ENCODE measurements at regions not wholly inside any gene's neighbourhood (a gene's known extent, or its start where the extent isn't known, plus 50 kb on each side); places are given as distances from the start of the nearest gene placed in this dataset.

GRCh38 chrX:42725196-42725595, 52.8 kb downstream of the PPP1R2C start:
- Histone ChIP-seq H3K4me3 (ENCODE audit: low read depth, low read length) (no peak overlapping the region), H2AFZ (ENCODE audit: low read length, unreplicated experiment) (no peak overlapping the region), H3K4me1 (ENCODE audit: control insufficient read depth, insufficient read depth, low read length, unreplicated experiment) (no peaks in the 10 kb centered on the region), H3K27ac (ENCODE audit: low read depth, low read length) (no peak overlapping the region), H3K79me2 (ENCODE audit: control insufficient read depth, insufficient read depth, low read length, unreplicated experiment) (no peaks in the 10 kb centered on the region), H3K27me3 (ENCODE audit: insufficient read depth, low read length) (no peaks in the 10 kb centered on the region), H3K36me3 (ENCODE audit: insufficient read depth, low read length) (no peaks in the 10 kb centered on the region)

GRCh38 chrX:42720209-42720608, 57.8 kb downstream of the PPP1R2C start:
- Histone ChIP-seq H3K36me3 (ENCODE audit: insufficient read depth, low read length) (no peaks in the 10 kb centered on the region), H3K79me2 (ENCODE audit: control insufficient read depth, insufficient read depth, low read length, unreplicated experiment) (no peaks in the 10 kb centered on the region), H3K4me1 (ENCODE audit: control insufficient read depth, insufficient read depth, low read length, unreplicated experiment) (no peaks in the 10 kb centered on the region), H3K4me3 (ENCODE audit: low read depth, low read length) (no peak overlapping the region), H3K27ac (ENCODE audit: low read depth, low read length) (no peak overlapping the region), H2AFZ (ENCODE audit: low read length, unreplicated experiment) (no peak overlapping the region), H3K27me3 (ENCODE audit: insufficient read depth, low read length) (no peaks in the 10 kb centered on the region)

- Histone ChIP-seq H3K4me3 (ENCODE audit: low read depth, low read length) (no peak overlapping the region), H2AFZ (ENCODE audit: low read length, unreplicated experiment) (no peak overlapping the region), H3K79me2 (ENCODE audit: control insufficient read depth, insufficient read depth, low read length, unreplicated experiment) (no peaks in the 10 kb centered on the region), H3K27ac (ENCODE audit: low read depth, low read length) (no peak overlapping the region), H3K27me3 (ENCODE audit: insufficient read depth, low read length) (no peaks in the 10 kb centered on the region), H3K36me3 (ENCODE audit: insufficient read depth, low read length) (no peaks in the 10 kb centered on the region), H3K4me1 (ENCODE audit: control insufficient read depth, insufficient read depth, low read length, unreplicated experiment) (no peaks in the 10 kb centered on the region)
These were observed 62.2 kb downstream of the PPP1R2C start for GRCh38 chrX:42715701-42716262.

GRCh38 chrX:42714981-42715700, 62.8 kb downstream of the PPP1R2C start:
- H2AFZ ChIP-seq (ENCODE audit: low read length, unreplicated experiment) = no peak overlapping the region
- no peak overlapping the region for H3K4me3 ChIP-seq (ENCODE audit: low read depth, low read length)

DNA sequence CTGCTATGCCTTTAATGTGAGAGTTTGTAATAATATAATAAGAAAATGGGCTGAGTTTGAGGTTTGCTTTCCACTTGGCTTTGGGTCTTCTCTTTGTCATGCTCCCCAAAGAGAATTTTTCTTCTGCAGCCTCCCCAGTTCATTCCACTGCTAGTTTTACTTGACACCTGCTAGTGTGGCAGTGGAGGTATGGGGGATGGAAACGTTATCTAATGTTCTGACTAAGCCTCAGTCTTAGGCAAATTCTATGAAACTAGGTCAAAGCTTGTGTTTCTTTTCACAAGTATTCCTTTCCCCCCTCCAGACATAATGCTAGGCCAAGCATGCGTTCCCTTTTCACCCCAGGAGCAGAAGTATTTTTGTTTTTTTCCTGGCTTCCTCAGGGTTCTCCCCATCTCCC, 67.5 kb downstream of the PPP1R2C start:
- no peak overlapping the region for H2AFZ ChIP-seq (ENCODE audit: low read length, unreplicated experiment)

More at GRCh38 chrX:42714981-42715700, 62.8 kb downstream of the PPP1R2C start:
- Histone ChIP-seq H3K79me2 (ENCODE audit: control insufficient read depth, insufficient read depth, low read length, unreplicated experiment) (no peaks in the 10 kb centered on the region), H3K36me3 (ENCODE audit: insufficient read depth, low read length) (no peaks in the 10 kb centered on the region), H3K4me1 (ENCODE audit: control insufficient read depth, insufficient read depth, low read length, unreplicated experiment) (no peaks in the 10 kb centered on the region), H3K27me3 (ENCODE audit: insufficient read depth, low read length) (no peaks in the 10 kb centered on the region), H3K27ac (ENCODE audit: low read depth, low read length) (no peak overlapping the region)

DNA sequence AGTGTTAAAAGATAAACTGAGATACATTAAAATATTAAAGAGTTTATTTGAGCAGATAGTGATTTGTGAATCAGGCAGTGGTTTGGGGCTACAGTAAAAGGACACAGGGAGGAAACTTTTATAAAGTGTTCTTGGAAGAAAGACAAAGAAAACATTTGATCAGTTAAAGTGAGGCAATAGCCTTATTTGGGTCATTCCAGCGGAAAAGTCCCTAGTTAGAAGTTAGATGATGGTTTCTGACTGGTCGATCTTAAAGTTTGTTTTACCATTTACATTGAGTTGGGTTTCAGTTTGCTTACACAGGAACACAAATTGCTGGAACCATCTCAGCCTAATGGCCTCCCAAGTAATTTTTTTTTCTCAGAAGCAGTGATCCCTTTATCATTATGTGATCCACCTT, 69.7 kb downstream of the PPP1R2C start:
- Histone ChIP-seq H3K79me2 (ENCODE audit: control insufficient read depth, insufficient read depth, low read length, unreplicated experiment) (no peaks in the 10 kb centered on the region), H3K36me3 (ENCODE audit: insufficient read depth, low read length) (no peaks in the 10 kb centered on the region), H2AFZ (ENCODE audit: low read length, unreplicated experiment) (no peak overlapping the region), H3K27ac (ENCODE audit: low read depth, low read length) (peak overlapping the region; percentile 53; the same call in 1 of the 2 replicates), H3K4me3 (ENCODE audit: low read depth, low read length) (no peak overlapping the region), H3K27me3 (ENCODE audit: insufficient read depth, low read length) (no peaks in the 10 kb centered on the region), H3K4me1 (ENCODE audit: control insufficient read depth, insufficient read depth, low read length, unreplicated experiment) (peaks cover 13% of the 10 kb centered on the region)

More for the DNA sequence above, 67.5 kb downstream of the PPP1R2C start:
- no peaks in the 10 kb centered on the region for H3K27me3 ChIP-seq (ENCODE audit: insufficient read depth, low read length)
- H3K79me2 ChIP-seq (ENCODE audit: control insufficient read depth, insufficient read depth, low read length, unreplicated experiment) = no peaks in the 10 kb centered on the region
- peaks cover 3% of the 10 kb centered on the region for H3K4me1 ChIP-seq (ENCODE audit: control insufficient read depth, insufficient read depth, low read length, unreplicated experiment)
- H3K36me3 ChIP-seq (ENCODE audit: insufficient read depth, low read length) = no peaks in the 10 kb centered on the region
- H3K4me3 ChIP-seq (ENCODE audit: low read depth, low read length) = no peak overlapping the region
- no peak overlapping the region for H3K27ac ChIP-seq (ENCODE audit: low read depth, low read length)

GRCh38 chrX:42707742-42708141, 70.2 kb downstream of the PPP1R2C start:
- Histone ChIP-seq H3K4me1 (ENCODE audit: control insufficient read depth, insufficient read depth, low read length, unreplicated experiment) (peaks cover 13% of the 10 kb centered on the region), H3K36me3 (ENCODE audit: insufficient read depth, low read length) (no peaks in the 10 kb centered on the region), H3K4me3 (ENCODE audit: low read depth, low read length) (no peak overlapping the region), H2AFZ (ENCODE audit: low read length, unreplicated experiment) (no peak overlapping the region), H3K27ac (ENCODE audit: low read depth, low read length) (0 out of 2 replicates have a peak overlapping the region, but pooled peaks have one; percentile 34), H3K27me3 (ENCODE audit: insufficient read depth, low read length) (no peaks in the 10 kb centered on the region), H3K79me2 (ENCODE audit: control insufficient read depth, insufficient read depth, low read length, unreplicated experiment) (no peaks in the 10 kb centered on the region)

DNA sequence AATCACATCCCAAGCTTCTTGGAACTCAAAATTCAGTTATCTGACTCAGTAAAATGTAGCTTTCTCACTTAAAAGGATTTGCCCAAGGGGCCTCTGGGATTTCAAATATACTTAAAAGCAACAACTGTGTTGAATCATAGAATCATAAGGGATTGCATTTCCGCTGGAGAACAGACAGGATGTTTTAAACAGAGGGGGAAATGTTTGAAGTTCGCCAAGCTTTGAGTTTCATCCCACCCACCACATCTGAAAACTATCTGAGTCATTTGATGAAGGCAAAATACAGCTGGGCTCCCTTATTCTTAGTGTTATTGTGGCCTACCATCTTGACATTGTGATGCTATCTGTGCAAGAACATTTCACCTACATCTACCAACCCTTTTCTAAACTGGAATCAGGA, 73.5 kb downstream of the PPP1R2C start:
- H3K4me3 ChIP-seq (ENCODE audit: low read depth, low read length) = no peak overlapping the region
- no peaks in the 10 kb centered on the region for H3K79me2 ChIP-seq (ENCODE audit: control insufficient read depth, insufficient read depth, low read length, unreplicated experiment)
- no peaks in the 10 kb centered on the region for H3K36me3 ChIP-seq (ENCODE audit: insufficient read depth, low read length)
- peak overlapping the region; percentile 49 for H3K27ac ChIP-seq (ENCODE audit: low read depth, low read length)
- peaks cover 13% of the 10 kb centered on the region for H3K4me1 ChIP-seq (ENCODE audit: control insufficient read depth, insufficient read depth, low read length, unreplicated experiment)
- H3K27me3 ChIP-seq (ENCODE audit: insufficient read depth, low read length) = no peaks in the 10 kb centered on the region
- H2AFZ ChIP-seq (ENCODE audit: low read length, unreplicated experiment) = peak overlapping the region; percentile 60

GRCh38 chrX:42697544-42697943, 80.4 kb downstream of the PPP1R2C start:
- Histone ChIP-seq H3K36me3 (ENCODE audit: insufficient read depth, low read length) (no peaks in the 10 kb centered on the region), H3K79me2 (ENCODE audit: control insufficient read depth, insufficient read depth, low read length, unreplicated experiment) (no peaks in the 10 kb centered on the region), H2AFZ (ENCODE audit: low read length, unreplicated experiment) (no peak overlapping the region), H3K27me3 (ENCODE audit: insufficient read depth, low read length) (no peaks in the 10 kb centered on the region), H3K27ac (ENCODE audit: low read depth, low read length) (no peak overlapping the region), H3K4me3 (ENCODE audit: low read depth, low read length) (no peak overlapping the region), H3K4me1 (ENCODE audit: control insufficient read depth, insufficient read depth, low read length, unreplicated experiment) (no peaks in the 10 kb centered on the region)

DNA sequence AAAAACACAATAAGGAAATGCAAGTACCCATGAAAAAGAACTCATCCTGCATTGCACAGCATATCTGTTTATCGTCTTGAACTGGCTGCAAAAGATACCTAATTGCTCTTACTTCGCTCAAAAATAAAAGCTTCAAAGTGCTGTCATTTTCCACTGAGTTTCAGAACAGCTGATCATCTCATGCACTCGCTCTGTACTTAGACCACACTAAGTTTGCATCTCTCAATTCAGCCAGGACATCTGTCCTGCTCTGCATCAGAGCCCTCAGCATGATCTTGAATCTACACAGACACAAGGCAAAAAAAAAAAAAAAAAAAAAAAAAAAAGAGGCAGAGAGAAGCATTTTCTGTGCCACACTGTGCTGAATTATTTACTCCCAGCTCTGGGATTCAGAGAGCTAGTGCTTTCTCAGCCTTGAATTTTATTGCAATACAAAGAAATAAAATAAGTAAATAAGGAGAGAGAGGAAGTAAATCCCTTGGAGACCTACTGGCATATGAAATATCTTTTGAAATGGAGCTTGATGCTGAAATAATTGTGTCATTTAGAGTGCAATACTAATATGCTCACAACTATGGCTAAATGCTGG, 81.3 kb downstream of the PPP1R2C start:
- no peak overlapping the region for H3K4me3 ChIP-seq (ENCODE audit: low read depth, low read length)
- no peaks in the 10 kb centered on the region for H3K79me2 ChIP-seq (ENCODE audit: control insufficient read depth, insufficient read depth, low read length, unreplicated experiment)
- no peak overlapping the region for H3K27ac ChIP-seq (ENCODE audit: low read depth, low read length)
- no peaks in the 10 kb centered on the region for H3K36me3 ChIP-seq (ENCODE audit: insufficient read depth, low read length)
- H3K4me1 ChIP-seq (ENCODE audit: control insufficient read depth, insufficient read depth, low read length, unreplicated experiment) = no peaks in the 10 kb centered on the region
- no peak overlapping the region for H2AFZ ChIP-seq (ENCODE audit: low read length, unreplicated experiment)
- no peaks in the 10 kb centered on the region for H3K27me3 ChIP-seq (ENCODE audit: insufficient read depth, low read length)
